HG02885 (cell line): ENCODE measurements at regions not wholly inside any gene's neighbourhood (a gene's known extent, or its start where the extent isn't known, plus 50 kb on each side); places are given as distances from the start of the nearest gene placed in this dataset.

Experiments
- ATAC-seq: cut with Tn5 transposase; IDR thresholded peaks from one replicate; pipeline ENCODE4 v1.9.1; 2021; ENCODE audit warnings: mild to moderate bottlenecking; ENCODE audit not compliant: unreplicated experiment, poor library complexity

DNA sequence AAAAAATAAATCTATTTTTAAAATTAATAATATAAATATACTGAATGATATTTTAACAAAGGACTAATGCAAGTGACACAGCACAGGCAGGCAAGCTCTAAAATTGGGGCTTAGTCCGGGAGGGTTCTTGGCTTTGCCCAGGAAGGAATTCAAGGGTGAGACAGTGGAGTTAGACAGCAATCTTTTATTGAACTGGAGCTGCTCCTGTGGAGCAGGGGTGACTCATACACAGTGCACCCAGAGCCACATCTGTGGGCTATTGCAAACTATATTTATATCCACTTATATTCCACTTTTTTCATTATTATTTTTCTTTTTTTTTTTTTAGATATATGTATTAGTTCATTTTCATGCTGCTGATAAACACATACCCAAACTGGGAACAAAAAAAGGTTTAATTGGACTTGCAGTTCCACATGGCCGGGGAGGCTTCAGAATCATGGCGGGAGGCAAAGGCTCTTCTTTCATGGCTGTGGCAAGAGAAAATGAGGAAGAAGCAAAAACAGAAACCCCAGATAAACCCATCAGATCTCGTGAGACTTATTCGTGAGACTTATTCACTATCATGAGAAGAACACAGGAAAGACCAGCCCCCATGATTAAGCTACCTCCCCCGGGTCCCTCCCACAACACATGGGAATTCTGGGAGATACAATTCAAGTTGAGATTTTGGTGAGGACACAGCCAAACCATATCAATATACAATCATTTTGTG, 437.1 kb downstream of the BCL11A start:
- no peak for ATAC-seq

DNA sequence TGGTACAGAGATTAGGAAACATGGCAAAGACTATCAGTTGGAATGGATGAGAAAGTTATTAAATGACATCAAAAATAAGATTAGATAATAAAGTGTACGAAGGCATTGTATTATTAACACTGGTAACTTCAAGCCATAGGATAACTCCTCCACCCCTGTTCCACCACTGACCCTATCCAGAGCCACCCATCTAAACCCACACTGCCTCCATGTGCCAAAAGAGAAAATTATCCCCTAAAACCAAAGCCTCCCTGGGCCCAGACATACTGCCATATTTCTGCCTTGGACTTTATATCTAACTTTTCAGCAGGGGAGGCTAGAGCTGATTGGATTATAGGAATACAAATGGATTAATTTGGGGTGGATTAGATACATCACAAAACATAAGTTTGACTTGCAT, 443.7 kb downstream of the BCL11A start:
- no peak for ATAC-seq

DNA sequence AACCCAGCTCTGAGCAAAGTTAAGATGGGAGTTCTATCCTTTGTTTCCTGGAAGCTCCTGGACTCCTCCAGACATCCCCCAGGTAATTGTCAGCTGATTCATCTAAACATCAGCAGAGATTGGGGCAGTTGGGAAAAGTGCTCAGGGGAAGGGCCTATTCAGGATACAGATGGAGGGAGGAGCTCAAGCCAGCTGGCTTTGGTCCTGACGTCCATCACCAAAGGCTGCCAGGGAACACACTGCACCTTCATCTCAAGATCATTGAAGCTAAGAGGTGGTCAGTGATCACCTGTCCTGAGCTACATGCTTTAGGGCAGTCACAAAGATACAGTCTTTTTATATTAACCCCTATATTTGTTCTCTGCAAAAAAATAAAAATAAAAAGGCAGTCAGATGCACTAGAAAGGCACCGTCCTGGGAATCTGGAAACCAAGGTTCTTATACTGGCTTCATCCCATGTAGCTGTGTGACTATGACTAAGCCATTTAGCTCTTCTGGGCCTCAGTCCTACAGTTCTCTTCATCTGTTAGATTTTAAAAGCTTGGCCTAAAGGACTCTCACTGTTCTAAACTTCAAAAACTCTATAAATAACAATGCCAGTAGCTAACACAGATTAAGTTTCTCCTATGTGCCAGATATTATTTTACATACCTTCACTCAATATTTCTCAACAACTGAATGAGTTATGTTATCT, 446.5 kb downstream of the BCL11A start:
- ATAC-seq, result no peak

DNA sequence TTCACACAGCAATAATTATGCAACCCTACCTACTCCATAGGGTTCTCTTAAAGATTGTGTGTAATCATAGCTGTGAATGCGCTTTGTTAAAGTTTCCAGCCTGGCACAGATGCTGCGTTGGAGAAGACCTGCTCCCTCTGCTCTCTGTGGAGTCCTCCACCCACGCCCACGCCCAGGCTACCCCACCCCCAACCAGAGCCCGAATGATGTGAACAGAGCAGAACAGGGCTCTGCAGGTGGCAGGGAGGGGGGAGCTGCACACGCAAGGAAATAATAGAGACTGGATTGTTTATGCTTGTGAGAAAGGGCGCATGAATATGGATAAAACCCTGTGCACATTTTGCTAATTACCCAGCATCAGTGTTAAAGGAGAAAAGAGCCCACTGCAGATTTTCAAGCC, 447.5 kb downstream of the BCL11A start:
- no peak for ATAC-seq

DNA sequence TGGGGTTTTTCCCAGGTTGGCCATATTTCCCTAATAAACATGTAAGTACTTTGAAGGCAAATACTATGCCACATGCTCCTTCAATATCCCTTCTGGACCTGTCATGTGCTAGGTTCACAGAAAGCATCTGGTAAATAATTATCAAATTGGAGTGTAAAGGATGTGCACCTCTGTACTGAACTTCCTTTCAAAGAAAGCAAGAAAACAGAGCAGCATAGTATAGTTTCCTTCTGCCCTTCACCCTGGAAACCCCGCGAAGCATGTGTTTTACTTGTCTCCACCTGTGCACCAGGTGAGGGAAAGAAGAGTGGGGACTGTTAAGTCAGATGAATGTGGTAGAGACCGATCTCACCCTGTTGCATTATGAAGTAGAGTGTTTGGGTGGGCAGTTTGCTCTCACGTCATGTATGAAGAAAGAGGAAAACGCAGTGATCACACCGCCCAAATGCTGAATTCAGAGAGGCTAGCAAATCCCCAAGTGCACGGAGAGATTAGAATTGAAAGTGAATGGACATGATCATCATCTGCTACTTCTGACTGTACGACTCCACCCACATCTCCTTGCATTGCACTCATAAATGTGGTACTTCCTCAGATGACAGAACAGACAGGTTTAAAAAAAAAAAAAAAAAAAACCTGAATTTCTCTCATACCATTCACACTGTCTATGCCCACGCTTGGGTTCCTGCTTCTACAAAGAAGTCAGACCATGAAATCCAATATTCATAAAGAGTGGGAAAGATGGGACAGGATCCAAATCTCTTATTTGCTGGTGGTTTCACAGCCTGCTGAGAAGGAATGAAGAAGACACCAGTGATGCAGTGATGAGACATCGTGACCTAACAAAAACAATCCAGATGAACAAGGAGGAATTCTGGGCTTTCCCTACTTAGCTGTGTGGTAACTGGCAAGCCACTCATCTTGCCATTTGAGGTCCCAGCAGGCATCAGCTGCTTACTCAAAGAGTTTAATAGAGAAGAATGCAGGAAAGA, 448.6 kb downstream of the BCL11A start:
- no peak for ATAC-seq

DNA sequence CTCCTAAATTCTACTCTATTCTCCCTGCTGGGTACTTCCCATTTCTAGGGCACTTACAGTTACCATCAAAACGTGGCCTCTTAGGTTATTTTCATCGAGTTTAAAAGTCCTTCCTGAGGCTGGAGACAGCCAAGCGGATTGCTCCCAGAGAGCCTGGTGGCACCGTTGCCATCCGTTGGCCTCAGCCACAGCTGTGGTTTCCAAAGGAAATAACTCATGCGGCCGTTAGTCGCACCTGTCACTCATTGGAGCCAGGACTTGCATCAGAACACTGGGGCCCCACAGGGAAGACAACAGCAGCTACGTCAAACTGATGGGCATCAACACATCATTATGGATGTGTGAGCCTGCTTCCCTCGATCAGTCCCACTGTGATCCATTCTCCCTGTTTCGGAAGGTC, 453.4 kb downstream of the BCL11A start:
- no peak for ATAC-seq

DNA sequence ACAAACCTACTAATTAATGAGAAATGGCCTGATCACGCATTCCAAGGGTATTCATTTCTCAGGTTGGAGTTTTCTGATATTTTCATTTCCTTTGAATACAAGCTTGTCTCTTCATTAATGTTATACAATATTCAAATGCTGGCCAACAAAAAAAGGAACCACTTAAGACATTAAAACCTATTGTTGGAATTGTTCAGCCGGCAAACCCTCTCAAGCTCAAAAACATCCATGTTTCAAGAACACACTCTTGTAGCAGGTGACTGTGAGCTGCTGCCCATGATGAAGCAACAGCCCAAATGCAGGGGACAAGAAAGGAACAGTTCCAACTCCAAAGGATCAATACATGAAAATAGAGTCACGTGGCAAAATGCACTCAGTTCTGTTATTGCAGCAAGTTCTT, 454.5 kb downstream of the BCL11A start:
- no peak for ATAC-seq

DNA sequence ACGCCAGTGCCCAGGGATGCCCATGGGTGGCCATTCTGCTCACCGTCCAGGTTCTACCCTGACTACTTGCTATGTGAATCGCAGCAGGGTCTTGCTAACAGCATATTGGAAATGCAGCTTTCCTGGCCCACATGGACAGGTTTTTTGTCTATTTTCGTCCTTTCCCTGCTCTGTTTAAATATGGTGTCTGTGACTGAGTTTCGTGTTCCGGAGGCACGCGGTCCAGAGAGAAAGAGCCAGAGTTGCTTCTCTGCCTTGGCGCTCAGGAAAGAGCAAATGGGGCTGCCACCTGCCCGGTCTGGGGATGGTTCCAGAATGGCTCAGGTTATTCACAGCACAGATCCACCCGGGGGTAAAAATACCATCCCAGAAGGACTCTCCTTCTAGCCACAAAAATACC, 456.2 kb downstream of the BCL11A start:
- ATAC-seq, result no peak

DNA sequence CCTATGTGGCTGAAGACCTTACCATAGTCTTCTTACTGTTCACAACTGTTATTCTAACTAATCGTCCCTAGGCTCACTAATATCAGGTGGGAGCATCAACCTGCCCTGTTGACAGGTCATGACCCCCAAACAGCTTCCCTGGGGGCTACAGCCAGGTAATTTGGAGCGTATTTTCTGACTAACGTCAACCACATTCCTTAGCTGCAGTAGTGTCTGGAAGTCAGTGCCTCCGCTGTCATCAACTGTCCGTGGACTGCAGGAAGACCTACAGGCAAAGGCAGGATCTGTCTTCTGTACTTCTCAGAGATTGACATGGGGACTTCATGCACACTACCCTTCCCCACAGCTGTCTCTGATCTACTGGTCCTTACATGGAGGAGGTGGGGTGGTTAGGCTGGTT, 456.9 kb downstream of the BCL11A start:
- ATAC-seq, result no peak

DNA sequence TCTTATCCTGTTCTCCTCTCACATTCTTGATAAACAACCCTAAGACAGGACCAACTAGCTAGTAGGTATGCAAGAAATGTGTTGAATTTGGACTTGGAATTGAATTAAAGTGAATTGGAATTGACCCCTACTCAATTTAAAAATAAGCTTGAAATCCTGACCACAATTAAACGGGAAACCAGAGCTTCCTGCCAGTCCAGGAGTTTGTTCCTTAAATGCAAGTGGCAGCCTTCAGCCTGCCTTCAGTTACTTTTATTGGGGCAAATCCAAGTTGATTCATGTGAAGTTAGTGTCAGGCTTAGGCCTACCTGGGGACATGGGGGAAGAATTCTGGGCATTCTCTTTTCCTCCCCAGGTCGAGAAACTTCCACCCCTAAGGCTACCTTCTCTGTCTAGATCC, 457.6 kb downstream of the BCL11A start:
- ATAC-seq, result no peak

DNA sequence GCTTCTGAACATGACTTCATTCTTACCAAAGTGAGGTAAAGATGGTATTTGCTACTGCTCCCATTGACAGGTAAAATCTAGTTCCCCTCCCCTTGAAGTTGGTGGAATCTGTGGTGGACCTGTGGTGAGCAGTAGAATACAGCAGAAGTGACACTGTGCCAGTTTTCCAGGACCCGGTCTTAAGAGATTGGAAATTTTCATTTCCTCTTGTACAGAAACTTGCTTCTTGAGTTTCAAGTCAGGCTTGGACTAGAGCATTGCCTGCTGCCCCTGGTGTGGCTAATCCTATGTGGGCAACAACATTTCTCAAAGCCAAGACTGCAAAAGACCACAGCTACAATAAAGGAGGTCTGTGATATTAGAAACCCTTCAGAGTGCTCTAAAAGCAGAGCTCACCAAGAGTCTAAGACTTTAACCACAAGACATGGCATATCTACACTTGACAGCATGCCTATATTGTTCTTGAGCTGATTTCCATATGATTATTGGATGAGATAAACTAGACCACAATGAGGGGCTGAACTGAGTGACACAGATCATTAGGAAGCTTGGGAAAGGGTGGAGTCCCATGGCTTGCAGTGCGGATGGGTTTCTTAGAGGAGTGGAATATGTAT, 458.1 kb downstream of the BCL11A start:
- no peak for ATAC-seq

DNA sequence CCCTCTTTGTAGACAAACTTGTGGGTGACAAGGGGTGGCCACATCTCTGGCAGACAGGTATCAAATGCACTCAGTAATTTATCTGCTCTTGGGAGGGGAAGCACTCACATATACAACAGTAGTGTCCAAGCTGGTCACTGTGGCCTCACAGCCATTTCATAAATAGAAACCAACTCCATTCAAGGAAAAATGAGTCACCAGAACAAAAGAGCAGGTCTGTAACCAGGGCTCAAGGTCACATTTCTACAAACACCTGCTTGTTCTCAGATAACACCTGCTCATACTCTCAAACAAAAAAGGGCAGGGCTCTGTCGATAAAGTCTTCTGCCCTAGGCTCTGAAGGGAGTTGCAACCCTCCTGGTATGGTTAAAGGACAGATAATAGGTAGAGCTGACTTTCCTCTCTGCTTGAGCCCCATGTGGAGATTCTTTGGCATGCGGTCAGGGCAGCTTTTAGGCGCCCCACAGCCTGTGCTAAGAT, 459.0 kb downstream of the BCL11A start:
- no peak for ATAC-seq

DNA sequence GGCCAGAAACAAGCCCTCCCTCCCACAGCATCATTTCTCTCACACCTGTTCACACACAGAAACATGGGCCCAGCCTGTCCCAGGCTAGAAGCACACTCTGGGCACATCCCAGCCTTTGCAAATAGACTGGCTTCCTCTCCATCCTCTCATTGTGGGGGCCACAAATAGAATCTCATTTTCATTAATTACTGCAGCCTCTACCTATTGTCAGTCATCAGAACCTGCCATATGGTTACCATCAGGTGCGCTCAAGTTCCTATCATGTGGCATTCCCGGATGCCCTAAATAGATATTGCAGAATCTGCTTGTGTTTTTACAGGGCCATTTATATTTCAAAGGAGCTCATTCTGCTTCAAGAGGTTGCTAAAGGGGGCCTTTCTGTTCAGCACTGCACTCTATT, 460.7 kb downstream of the BCL11A start:
- ATAC-seq, result no peak

DNA sequence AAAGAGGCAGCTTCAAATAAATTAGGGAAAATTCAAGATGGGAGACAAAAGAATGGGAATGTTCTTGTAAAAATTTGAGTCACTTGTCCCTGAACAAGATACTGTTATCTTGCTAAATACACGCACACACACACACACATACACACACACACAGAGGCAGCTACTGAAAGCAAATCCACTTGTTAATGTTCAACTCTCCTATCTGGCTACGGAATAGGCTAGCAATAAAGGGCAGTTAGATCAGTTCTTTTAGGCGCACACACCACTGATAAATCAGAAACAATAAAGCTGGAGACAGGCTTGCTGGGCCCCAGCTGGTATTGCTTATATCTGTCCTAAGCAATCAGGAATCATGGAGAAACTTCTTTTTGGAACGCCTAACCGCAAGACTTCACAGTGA, 461.6 kb downstream of the BCL11A start:
- no peak for ATAC-seq

DNA sequence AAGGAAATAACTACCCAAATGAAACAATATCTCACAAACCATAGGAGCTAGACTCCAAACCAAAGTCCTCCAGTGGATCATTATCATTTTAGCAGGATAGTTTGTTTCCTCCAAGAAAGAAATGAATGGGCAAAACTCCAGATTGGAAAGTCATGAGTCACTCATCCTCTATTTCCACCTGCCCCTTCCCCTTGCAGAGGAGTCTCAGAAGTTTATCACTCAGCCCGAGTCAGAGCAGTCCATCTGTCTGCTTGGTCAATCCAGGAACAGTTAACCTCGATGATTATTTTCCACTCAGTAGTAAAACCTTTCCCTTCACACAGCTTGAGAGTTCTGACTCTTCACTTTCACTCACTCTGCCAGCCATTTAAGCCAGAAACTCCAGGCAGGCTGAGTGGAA, 462.2 kb downstream of the BCL11A start:
- no peak for ATAC-seq

DNA sequence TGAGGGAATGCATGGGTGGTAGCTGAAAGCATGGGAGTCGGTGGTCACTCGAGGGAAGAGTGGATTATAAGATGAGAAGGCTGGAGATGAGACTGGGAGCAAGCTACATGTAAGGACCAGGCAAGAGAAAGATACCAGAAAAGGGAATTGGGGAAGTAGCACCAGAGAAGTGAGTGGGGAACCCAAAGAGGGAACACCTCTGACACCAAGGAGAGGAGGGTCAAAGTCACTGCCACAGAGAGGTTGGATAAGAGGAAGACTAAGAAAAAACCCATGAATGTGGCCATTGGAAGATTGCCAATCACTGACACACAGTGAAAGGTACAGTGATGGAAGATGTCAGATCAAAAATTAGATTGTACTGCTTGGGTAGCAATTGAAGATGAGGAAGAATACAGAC, 473.9 kb downstream of the BCL11A start:
- ATAC-seq, result no peak

DNA sequence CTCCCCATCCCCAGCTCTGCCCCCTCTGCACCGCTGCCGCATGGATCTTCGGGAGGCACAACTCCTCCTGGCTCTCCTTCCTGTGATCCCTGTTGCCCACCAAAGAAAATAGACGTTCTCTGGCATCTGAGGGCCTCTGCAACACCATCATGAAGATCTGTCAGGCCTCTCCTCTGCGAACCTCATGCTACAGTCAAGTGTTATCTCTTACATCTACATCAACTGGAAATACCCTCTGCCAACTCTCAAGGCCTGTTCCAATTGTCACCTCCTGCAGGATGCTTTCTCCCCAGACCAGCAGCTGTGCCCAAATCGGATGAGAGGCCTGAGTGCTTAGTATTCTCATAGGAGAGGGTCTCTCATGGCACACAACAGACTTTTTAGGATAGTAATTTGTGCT, 478.4 kb downstream of the BCL11A start:
- no peak for ATAC-seq

DNA sequence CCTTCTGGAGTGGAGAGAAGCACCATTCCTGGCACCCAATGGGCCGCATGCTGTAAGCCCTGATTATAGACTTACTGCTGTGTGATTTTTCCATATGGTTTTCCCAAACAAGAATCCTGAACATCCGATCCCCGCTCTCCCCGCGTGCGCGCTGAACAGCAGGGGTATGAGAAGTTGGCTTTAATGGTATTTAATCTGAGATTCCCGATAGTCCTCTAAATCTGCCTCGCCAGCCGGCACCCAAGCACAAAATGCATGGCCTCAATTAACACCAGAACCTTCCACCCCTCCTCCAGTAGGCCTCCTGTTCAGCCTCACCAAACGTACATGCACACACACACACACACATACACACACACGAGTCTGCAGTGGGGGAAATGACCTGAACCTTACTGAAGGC, 480.3 kb downstream of the BCL11A start:
- ATAC-seq, result no peak

DNA sequence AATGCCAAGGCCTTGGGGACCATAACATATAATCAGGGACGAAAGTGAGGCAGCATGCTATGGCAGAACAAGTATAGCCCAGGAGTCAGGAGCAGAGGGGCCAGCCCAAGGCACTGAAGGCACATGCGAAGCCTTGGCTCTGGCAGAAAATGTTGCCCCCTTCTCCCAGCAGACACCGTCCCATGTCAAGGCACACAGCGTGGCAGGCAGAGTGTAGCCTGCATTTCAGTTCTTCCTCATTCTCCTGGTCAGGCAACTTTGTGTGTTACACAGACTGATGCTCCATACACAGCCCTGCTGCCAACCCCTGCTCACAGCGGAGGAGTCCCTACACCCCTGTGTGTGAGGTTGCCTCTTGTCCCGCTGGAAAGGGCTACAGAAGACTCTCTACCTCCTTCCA, 480.8 kb downstream of the BCL11A start:
- no peak for ATAC-seq

DNA sequence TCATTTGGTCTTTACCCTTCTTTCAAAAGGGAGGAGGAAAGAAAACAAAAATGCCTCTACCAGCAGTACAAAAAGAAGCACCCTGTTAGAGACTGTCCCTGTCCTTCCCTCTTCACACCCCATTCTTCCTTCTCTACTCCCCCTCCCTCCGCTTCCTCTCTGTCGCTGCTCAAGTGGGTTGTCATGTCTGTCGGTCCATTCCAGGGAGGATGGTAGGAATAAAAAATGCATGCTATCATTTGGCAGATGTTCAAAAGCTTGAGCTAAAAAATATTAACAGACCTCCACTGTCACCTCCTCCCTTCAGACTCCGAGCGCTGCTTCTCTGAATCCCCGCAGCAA, 482.0 kb downstream of the BCL11A start:
- ATAC-seq, result no peak
